ENCODE measurements at regions not wholly inside any gene's neighbourhood (a gene's known extent, or its start where the extent isn't known, plus 50 kb on each side); places are given as distances from the start of the nearest gene placed in this dataset.

DNA sequence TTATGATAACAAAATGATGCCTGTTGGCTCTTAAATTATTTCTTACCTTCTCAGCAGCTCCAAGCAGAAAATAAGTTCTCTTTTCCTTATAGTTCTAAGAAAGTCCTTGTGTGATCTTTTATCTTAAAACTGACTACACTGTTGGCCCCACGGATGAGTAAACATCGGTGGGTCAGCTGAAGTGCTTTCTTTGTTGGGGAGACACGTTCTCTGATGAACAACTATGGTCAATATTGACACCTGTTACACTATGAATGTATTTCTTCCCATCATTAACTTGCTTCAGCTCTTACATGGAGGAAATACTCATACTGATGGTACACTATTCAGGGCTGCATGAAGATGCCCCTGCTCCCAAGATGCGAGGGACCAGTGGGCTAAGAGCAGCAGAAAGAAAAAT lies 110.8 kb upstream of the EEA1 start:
- TF ChIP-seq, protein P1, sequence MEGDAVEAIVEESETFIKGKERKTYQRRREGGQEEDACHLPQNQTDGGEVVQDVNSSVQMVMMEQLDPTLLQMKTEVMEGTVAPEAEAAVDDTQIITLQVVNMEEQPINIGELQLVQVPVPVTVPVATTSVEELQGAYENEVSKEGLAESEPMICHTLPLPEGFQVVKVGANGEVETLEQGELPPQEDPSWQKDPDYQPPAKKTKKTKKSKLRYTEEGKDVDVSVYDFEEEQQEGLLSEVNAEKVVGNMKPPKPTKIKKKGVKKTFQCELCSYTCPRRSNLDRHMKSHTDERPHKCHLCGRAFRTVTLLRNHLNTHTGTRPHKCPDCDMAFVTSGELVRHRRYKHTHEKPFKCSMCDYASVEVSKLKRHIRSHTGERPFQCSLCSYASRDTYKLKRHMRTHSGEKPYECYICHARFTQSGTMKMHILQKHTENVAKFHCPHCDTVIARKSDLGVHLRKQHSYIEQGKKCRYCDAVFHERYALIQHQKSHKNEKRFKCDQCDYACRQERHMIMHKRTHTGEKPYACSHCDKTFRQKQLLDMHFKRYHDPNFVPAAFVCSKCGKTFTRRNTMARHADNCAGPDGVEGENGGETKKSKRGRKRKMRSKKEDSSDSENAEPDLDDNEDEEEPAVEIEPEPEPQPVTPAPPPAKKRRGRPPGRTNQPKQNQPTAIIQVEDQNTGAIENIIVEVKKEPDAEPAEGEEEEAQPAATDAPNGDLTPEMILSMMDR (conservative IDR thresholded peaks at IDR 0.05): no peak
- TF ChIP-seq EZH2 (IDR thresholded peaks at IDR 0.05; ENCODE audit: low read depth): no peak
